CD4-positive, alpha-beta T cell (primary cell): ENCODE measurements at regions not wholly inside any gene's neighbourhood (a gene's known extent, or its start where the extent isn't known, plus 50 kb on each side); places are given as distances from the start of the nearest gene placed in this dataset.

Experiments used
- ATAC-seq: fragments of 200-7000 bp; cut with Tn5 transposase; one replicate; pipeline ENCODE4 v1.10.0; 2022; ENCODE audit warnings: mild to moderate bottlenecking; ENCODE audit not compliant: poor library complexity
- CTCF ChIA-PET: fragments of 350-600 bp; sonication (Branson Sonifier 250); formaldehyde crosslinking; loops from one replicate; lab custom pipeline; 2021; ENCODE audit warnings: antibody characterized with exemption, inconsistent platforms; lab: Charles Lee
- POLR2A ChIA-PET: fragments of 350-600 bp; sonication (Branson Sonifier 250); formaldehyde crosslinking; loops from one replicate; lab custom pipeline; 2021; ENCODE audit warnings: antibody characterized with exemption, inconsistent platforms; lab: Charles Lee
- DNase-seq, 14 experiments: peaks; one replicate each; pipeline ENCODE4 v3.0.0-alpha.2; 2013 to 2020; ENCODE audit warnings: mixed read lengths in 2 of 14
- H3K27ac ChIP-seq, 2 donors: one replicate each; pipeline versions ENCODE4 v1.5.1 to v1.7.0; 2013; ENCODE audit warnings: low read length in 2 of 2, low read depth in 1 of 2, mild to moderate bottlenecking in 1 of 2
- H3K27me3 ChIP-seq, 2 experiments: 1 replicate in 1 of 2; 2 replicates in 1 of 2; pipeline versions ENCODE4 v1.6.1 to v1.7.0; 2013; ENCODE audit warnings: low read length in 2 of 2, control low read depth in 1 of 2, mild to moderate bottlenecking in 1 of 2, moderate library complexity in 1 of 2; ENCODE audit not compliant: insufficient read depth in 2 of 2, control insufficient read depth in 1 of 2
- H3K36me3 ChIP-seq: one replicate; pipeline ENCODE4 v1.6.1; 2013; ENCODE audit warnings: low read length, control low read depth; ENCODE audit not compliant: insufficient read depth
- H3K4me1 ChIP-seq: one replicate; pipeline ENCODE4 v1.6.1; 2013; ENCODE audit warnings: low read length, control low read depth; ENCODE audit not compliant: insufficient read depth
- H3K4me3 ChIP-seq: one replicate; pipeline ENCODE4 v1.5.1; 2013; ENCODE audit warnings: mild to moderate bottlenecking, low read length, moderate library complexity
- H3K9me3 ChIP-seq, 2 experiments: 1 replicate in 1 of 2; 2 replicates in 1 of 2; pipeline versions ENCODE4 v1.6.1 to v1.7.0; 2013; ENCODE audit warnings: low read length in 2 of 2, mild to moderate bottlenecking in 2 of 2, control low read depth in 1 of 2, moderate library complexity in 1 of 2; ENCODE audit not compliant: control insufficient read depth in 1 of 2, insufficient read depth in 1 of 2
- H3K27ac Mint-ChIP-seq: one replicate; pipeline ENCODE4 v1.8.0; 2020; ENCODE audit warnings: mixed read lengths
- H3K27me3 Mint-ChIP-seq: one replicate; pipeline ENCODE4 v1.8.0; 2021; ENCODE audit warnings: mixed read lengths
- H3K36me3 Mint-ChIP-seq: one replicate; pipeline ENCODE4 v1.8.0; 2021; ENCODE audit warnings: low read depth, mixed read lengths
- H3K4me1 Mint-ChIP-seq: one replicate; pipeline ENCODE4 v1.8.0; 2021; ENCODE audit warnings: low read depth, mixed read lengths
- H3K4me3 Mint-ChIP-seq: one replicate; pipeline ENCODE4 v1.8.0; 2020; ENCODE audit warnings: mild to moderate bottlenecking, mixed read lengths
- H3K9me3 Mint-ChIP-seq: one replicate; pipeline ENCODE4 v1.8.0; 2020; ENCODE audit warnings: mixed read lengths
- intact Hi-C, 2 experiments: fragments of 100-400 bp; cut with DNase I in 1 of 2; cut with micrococcal nuclease in 1 of 2; formaldehyde crosslinking; loops; one replicate each; pipeline versions ENCODE4 v1.15.1 to v1.9.0; 2023 to 2025; cut with DNase I, micrococcal nuclease
- TF ChIP-seq, protein P1 (sequence below): fragments of 200-600 bp; IDR thresholded peaks from one replicate; pipeline ENCODE4 v1.8.0; 2022; ENCODE audit warnings: antibody characterized with exemption, mild to moderate bottlenecking

DNA sequence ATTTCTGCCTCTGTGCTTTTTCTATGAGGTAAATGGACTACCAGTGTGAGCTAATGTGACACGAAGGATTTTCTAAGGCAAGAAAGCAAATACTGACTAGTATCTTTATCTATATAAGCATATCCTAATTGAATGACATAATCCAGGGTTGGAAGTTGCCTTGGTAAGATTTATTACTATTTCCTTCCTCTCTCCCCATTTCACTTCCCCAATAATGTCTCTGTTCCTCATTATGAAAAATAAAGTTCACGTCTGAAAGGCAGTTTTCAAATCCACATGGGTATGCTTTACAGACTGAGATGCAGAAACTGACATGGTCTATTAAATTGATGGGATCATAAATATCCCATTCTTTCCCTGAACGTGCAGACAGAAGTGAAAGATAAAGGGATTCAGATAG is 86.0 kb downstream of the DTWD1 start:
- H3K4me3 ChIP-seq, result no peak overlapping the region
- DNase-seq (peak in 3 of 14 experiments; percentile 11 to 14 (median 13)), ATAC-seq (no peak)
- Mint-ChIP-seq H3K9me3 (peaks cover 19% of the 10 kb centered on the region), H3K27me3 (no peaks in the 10 kb centered on the region), H3K27ac (no peak overlapping the region), H3K4me3 (no peak overlapping the region), H3K36me3 (no peaks in the 10 kb centered on the region), H3K4me1 (no peaks in the 10 kb centered on the region)
- H3K9me3 ChIP-seq, result peaks cover 11 to 19% of the 10 kb centered on the region in 2 experiments
- CTCF ChIA-PET, result no interaction called here
- H3K27me3 ChIP-seq, result no peaks in the 10 kb centered on the region
- TF ChIP-seq, protein P1, sequence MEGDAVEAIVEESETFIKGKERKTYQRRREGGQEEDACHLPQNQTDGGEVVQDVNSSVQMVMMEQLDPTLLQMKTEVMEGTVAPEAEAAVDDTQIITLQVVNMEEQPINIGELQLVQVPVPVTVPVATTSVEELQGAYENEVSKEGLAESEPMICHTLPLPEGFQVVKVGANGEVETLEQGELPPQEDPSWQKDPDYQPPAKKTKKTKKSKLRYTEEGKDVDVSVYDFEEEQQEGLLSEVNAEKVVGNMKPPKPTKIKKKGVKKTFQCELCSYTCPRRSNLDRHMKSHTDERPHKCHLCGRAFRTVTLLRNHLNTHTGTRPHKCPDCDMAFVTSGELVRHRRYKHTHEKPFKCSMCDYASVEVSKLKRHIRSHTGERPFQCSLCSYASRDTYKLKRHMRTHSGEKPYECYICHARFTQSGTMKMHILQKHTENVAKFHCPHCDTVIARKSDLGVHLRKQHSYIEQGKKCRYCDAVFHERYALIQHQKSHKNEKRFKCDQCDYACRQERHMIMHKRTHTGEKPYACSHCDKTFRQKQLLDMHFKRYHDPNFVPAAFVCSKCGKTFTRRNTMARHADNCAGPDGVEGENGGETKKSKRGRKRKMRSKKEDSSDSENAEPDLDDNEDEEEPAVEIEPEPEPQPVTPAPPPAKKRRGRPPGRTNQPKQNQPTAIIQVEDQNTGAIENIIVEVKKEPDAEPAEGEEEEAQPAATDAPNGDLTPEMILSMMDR, result no peak
- H3K36me3 ChIP-seq, result no peaks in the 10 kb centered on the region
- H3K4me1 ChIP-seq, result no peaks in the 10 kb centered on the region
- no peak overlapping the region for H3K27ac ChIP-seq
- intact Hi-C loops, result no loop called here
- POLR2A ChIA-PET, result no interaction called here

DNA sequence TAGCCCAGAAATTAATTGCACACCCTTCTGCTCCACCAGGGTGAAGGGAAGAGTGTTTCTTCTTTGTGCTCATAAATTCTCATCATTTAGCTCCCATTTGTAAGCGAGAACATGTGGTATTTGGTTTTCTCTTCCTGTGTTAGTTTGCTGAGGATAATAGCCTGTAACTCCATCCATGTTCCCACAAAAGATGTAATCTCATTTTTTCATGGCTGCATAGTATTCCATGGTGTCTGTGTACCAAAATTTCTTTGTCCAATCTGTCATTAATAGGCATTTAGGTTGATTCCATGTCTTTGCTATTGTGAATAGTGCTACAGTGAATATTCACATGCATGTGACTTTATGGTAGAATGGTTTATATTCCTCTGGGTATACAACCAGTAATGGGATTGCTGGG is 86.8 kb downstream of the DTWD1 start:
- Mint-ChIP-seq H3K4me3 (no peak overlapping the region), H3K4me1 (no peaks in the 10 kb centered on the region), H3K36me3 (no peaks in the 10 kb centered on the region), H3K27ac (no peak overlapping the region), H3K27me3 (no peaks in the 10 kb centered on the region), H3K9me3 (peaks cover 22% of the 10 kb centered on the region)
- POLR2A ChIA-PET, result no interaction called here
- TF ChIP-seq, protein P1, result no peak
- CTCF ChIA-PET, result no interaction called here
- no peak overlapping the region for H3K4me3 ChIP-seq
- intact Hi-C loops, result no loop called here
- DNase-seq, result no peak
- peaks cover 11 to 20% of the 10 kb centered on the region in 2 experiments for H3K9me3 ChIP-seq
- H3K36me3 ChIP-seq, result no peaks in the 10 kb centered on the region
- no peaks in the 10 kb centered on the region for H3K27me3 ChIP-seq
- H3K4me1 ChIP-seq, result no peaks in the 10 kb centered on the region
- ATAC-seq, result no peak
- H3K27ac ChIP-seq, result no peak overlapping the region

DNA sequence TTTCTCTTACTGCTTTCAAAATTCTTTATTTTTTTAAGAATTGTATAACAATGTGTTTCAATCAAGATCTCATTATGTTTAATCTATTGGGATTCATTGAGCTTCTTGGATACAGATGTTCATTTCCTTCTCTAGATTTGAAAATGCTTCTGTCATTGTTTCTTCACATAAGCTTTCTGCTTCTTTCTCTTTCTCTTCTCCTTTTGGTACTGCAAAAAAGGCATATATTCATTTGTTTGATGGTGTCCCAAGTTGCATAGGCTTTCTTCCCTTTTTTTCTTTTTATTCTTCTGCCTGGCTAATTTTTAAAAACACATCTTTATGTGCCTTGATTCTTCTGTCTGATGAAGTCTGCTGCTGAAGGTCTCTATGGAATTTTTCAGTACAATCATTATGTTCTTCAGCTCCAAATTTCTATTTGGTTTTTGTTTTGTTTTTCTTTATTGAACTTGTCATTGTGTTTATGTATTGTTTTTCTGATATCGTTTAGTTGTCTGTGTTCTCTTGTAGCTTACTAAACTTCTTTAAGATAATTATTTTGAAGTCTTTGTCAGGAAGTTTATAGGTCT is 88.9 kb downstream of the DTWD1 start:
- ATAC-seq, result no peak
- no peak overlapping the region for H3K4me3 ChIP-seq
- H3K36me3 ChIP-seq, result no peaks in the 10 kb centered on the region
- no peaks in the 10 kb centered on the region for H3K27me3 ChIP-seq
- Mint-ChIP-seq H3K4me3 (no peak overlapping the region), H3K27ac (no peak overlapping the region), H3K9me3 (peaks cover 22% of the 10 kb centered on the region), H3K27me3 (no peaks in the 10 kb centered on the region), H3K36me3 (no peaks in the 10 kb centered on the region), H3K4me1 (no peaks in the 10 kb centered on the region)
- peaks cover 11 to 20% of the 10 kb centered on the region in 2 experiments for H3K9me3 ChIP-seq
- intact Hi-C loops, result no loop called here
- POLR2A ChIA-PET, result no interaction called here
- no peak for DNase-seq
- CTCF ChIA-PET, result no interaction called here
- TF ChIP-seq, protein P1, result no peak
- H3K27ac ChIP-seq, result no peak overlapping the region
- H3K4me1 ChIP-seq, result no peaks in the 10 kb centered on the region
